RWPE1 (cell line): ENCODE measurements at regions not wholly inside any gene's neighbourhood (a gene's known extent, or its start where the extent isn't known, plus 50 kb on each side); places are given as distances from the start of the nearest gene placed in this dataset.

Experiments used
- CTCF ChIA-PET: fragments of 350-600 bp; sonication (Branson Sonifier 250); formaldehyde crosslinking; extraction: SDS; loops from one replicate; lab custom pipeline; 2021; lab: Yijun Ruan, JAX
- POLR2A ChIA-PET: fragments of 400-600 bp; formaldehyde crosslinking; extraction: SDS; loops from one replicate; lab custom pipeline; 2020; ENCODE audit warnings: antibody characterized with exemption; ENCODE audit not compliant: low non-redundant PET; lab: Yijun Ruan, JAX
- DNase-seq: peaks from one replicate; pipeline ENCODE4 v3.0.0; 2012; ENCODE audit warnings: low spot score
- H3K27ac ChIP-seq: fragments of 450-650 bp; 2 replicates; pipeline ENCODE4 v1.5.1; 2017
- CTCF ChIP-seq: fragments of 450-650 bp; conservative IDR thresholded peaks from 2 replicates; pipeline ENCODE4 v1.5.1; 2017; ENCODE audit warnings: low read depth, mild to moderate bottlenecking

- CTCF ChIA-PET, result interaction anchor here (0.6 kb wide), 1 partner anchor 186 kb away, joined by 3 read pairs; no protein-coding TSS in a partner anchor
- peak overlapping the region; percentile 91 for H3K27ac ChIP-seq
Measured at GRCh38 chr5:74544811-74545210, 95.7 kb downstream of the ENC1 start.

GRCh38 chr5:74543162-74543995 is 97.1 kb downstream of the ENC1 start:
- TF ChIP-seq CTCF, result no peak
- DNase-seq, result peak; percentile 97
- peak overlapping the region; percentile 91 for H3K27ac ChIP-seq
- POLR2A ChIA-PET, result no interaction called here
- CTCF ChIA-PET, result interaction anchor here (0.6 to 0.7 kb wide), 2 partner anchors 148 to 234 kb away, joined by 3 read pairs; no protein-coding TSS in a partner anchor

More at GRCh38 chr5:74544811-74545210, 95.7 kb downstream of the ENC1 start:
- TF ChIP-seq CTCF, result no peak
- DNase-seq, result no peak
- POLR2A ChIA-PET, result no interaction called here

GRCh38 chr5:74542482-74542881 is 98.0 kb downstream of the ENC1 start:
- peak overlapping the region; percentile 91; the same call in 1 of the 2 replicates for H3K27ac ChIP-seq
- POLR2A ChIA-PET, result interaction anchor here (0.6 kb wide), 1 partner anchor 126 kb away, joined by 3 read pairs; no protein-coding TSS in a partner anchor
- CTCF ChIA-PET, result no interaction called here
- peak; percentile 63 for DNase-seq
- TF ChIP-seq CTCF, result no peak

GRCh38 chr5:74541381-74541781 is 99.1 kb downstream of the ENC1 start:
- POLR2A ChIA-PET, result no interaction called here

GRCh38 chr5:74540622-74541021 is 99.9 kb downstream of the ENC1 start:
- DNase-seq, result no peak
- ChIA-PET CTCF (interaction anchor here (0.6 to 0.9 kb wide), 3 partner anchors 34 to 750 kb away, joined by 3 to 6 read pairs (median 4); no protein-coding TSS in a partner anchor), POLR2A (no interaction called here)
- H3K27ac ChIP-seq, result no peak overlapping the region
- TF ChIP-seq CTCF, result no peak

More at GRCh38 chr5:74541381-74541781, 99.1 kb downstream of the ENC1 start:
- DNase-seq, result no peak
- CTCF ChIA-PET, result interaction anchor here (0.6 kb wide), 2 partner anchors 301 to 751 kb away, joined by 4 to 6 read pairs; no protein-coding TSS in a partner anchor
- TF ChIP-seq CTCF, result no peak
- H3K27ac ChIP-seq, result no peak overlapping the region

- CTCF ChIA-PET, result interaction anchor here (0.6 to 0.9 kb wide), 2 partner anchors 33 to 59 kb away, joined by 3 read pairs; no protein-coding TSS in a partner anchor
- TF ChIP-seq CTCF, result no peak
- POLR2A ChIA-PET, result no interaction called here
- H3K27ac ChIP-seq, result no peak overlapping the region
- no peak for DNase-seq
Measured at GRCh38 chr5:74539986-74540385, 100.5 kb downstream of the ENC1 start.
